Neural cell (in vitro differentiated cells): ENCODE measurements at regions not wholly inside any gene's neighbourhood (a gene's known extent, or its start where the extent isn't known, plus 50 kb on each side); places are given as distances from the start of the nearest gene placed in this dataset.

Source experiments
- H2AFZ ChIP-seq: fragments of 200-600, 300-800 bp; sonication (generic), shearing (Covaris generic); 2 replicates; pipeline ENCODE4 v1.6.0; 2014; ENCODE audit warnings: low read depth, mild to moderate bottlenecking, antibody characterized with exemption, low read length, moderate library complexity
- H3F3A ChIP-seq: fragments of 200-600 bp; shearing (Covaris generic); 2 replicates; pipeline ENCODE4 v1.6.1; 2016; ENCODE audit warnings: mild to moderate bottlenecking, moderate library complexity, mixed read lengths, antibody characterized with exemption, low read length; ENCODE audit not compliant: insufficient read depth, poor library complexity, severe bottlenecking
- H3K27ac ChIP-seq: fragments of 200-600, 300-800 bp; sonication (generic), shearing (Covaris generic); 2 replicates; pipeline ENCODE4 v1.5.1; 2014; ENCODE audit warnings: mild to moderate bottlenecking, low read length, moderate library complexity
- H3K27me3 ChIP-seq: fragments of 300-800, 200-600 bp; sonication (generic), shearing (Covaris generic); 2 replicates; pipeline ENCODE4 v1.6.0; 2014; ENCODE audit warnings: mild to moderate bottlenecking, low read depth, low read length, moderate library complexity; ENCODE audit not compliant: insufficient read depth
- H3K36me3 ChIP-seq: fragments of 300-800, 200-600 bp; sonication (generic), shearing (Covaris generic); 2 replicates; pipeline ENCODE4 v1.5.1; 2014; ENCODE audit warnings: mild to moderate bottlenecking, antibody characterized with exemption, low read length, moderate library complexity; ENCODE audit not compliant: insufficient read depth
- H3K4me2 ChIP-seq: fragments of 300-800, 200-600 bp; sonication (generic), shearing (Covaris generic); 2 replicates; pipeline ENCODE4 v1.6.0; 2014; ENCODE audit warnings: mild to moderate bottlenecking, low read length
- H3K4me3 ChIP-seq: fragments of 300-800, 200-600 bp; sonication (generic), shearing (Covaris generic); 2 replicates; pipeline ENCODE4 v1.5.1; 2014; ENCODE audit warnings: mild to moderate bottlenecking, low read length, moderate library complexity
- H3K79me2 ChIP-seq: fragments of 200-600 bp; shearing (Covaris generic); replicated peaks from 2 replicates; pipeline ENCODE4 v1.6.0; 2014; ENCODE audit warnings: mild to moderate bottlenecking, low read length, moderate library complexity; ENCODE audit not compliant: insufficient read depth
- H3K9ac ChIP-seq: fragments of 300-800, 200-600 bp; sonication (generic), shearing (Covaris generic); 2 replicates; pipeline ENCODE4 v1.6.1; 2016; ENCODE audit warnings: mild to moderate bottlenecking, low read length, mixed read lengths
- H3K9me2 ChIP-seq: fragments of 200-600 bp; shearing (Covaris generic); 2 replicates; pipeline ENCODE4 v1.6.1; 2016; ENCODE audit warnings: mild to moderate bottlenecking, low read length, mixed read lengths; ENCODE audit not compliant: insufficient read depth
- H3K9me3 ChIP-seq: fragments of 200-600, 300-800 bp; sonication (generic), shearing (Covaris generic); 2 replicates; pipeline ENCODE4 v1.6.1; 2016; ENCODE audit warnings: mild to moderate bottlenecking, mixed run types, low read length, moderate library complexity, mixed read lengths
- H4K20me1 ChIP-seq: fragments of 200-600 bp; shearing (Covaris generic); 2 replicates; pipeline ENCODE4 v1.6.1; 2016; ENCODE audit warnings: mild to moderate bottlenecking, mixed run types; ENCODE audit not compliant: insufficient read depth
- CTCF ChIP-seq: fragments of 450-650 bp; IDR thresholded peaks from 2 replicates; pipeline ENCODE4 v1.5.1; 2014; ENCODE audit warnings: antibody characterized with exemption, mild to moderate bottlenecking, moderate library complexity; ENCODE audit not compliant: poor library complexity, severe bottlenecking
- EP300 ChIP-seq: fragments of 450-650 bp; conservative IDR thresholded peaks from 2 replicates; pipeline ENCODE4 v1.6.1; 2014; ENCODE audit warnings: antibody characterized with exemption, mild to moderate bottlenecking, moderate library complexity; ENCODE audit not compliant: poor library complexity, severe bottlenecking
- EZH2 ChIP-seq: fragments of 200-600, 300-800 bp; shearing (Covaris generic), sonication (generic); IDR thresholded peaks from 2 replicates; pipeline ENCODE4 v1.6.1; 2014; ENCODE audit warnings: antibody characterized with exemption, low read length, borderline replicate concordance, mild to moderate bottlenecking; ENCODE audit not compliant: insufficient read depth, poor library complexity, severe bottlenecking
- MXI1 ChIP-seq: fragments of 450-650 bp; conservative IDR thresholded peaks from 2 replicates; pipeline ENCODE4 v1.6.1; 2014; ENCODE audit warnings: antibody characterized with exemption, mild to moderate bottlenecking; ENCODE audit not compliant: poor library complexity, severe bottlenecking
- POLR2AphosphoS5 ChIP-seq: IDR thresholded peaks from 2 replicates; pipeline ENCODE4 v1.6.1; 2012
- RAD21 ChIP-seq: fragments of 450-650 bp; conservative IDR thresholded peaks from 2 replicates; pipeline ENCODE4 v1.6.1; 2014; ENCODE audit warnings: antibody characterized with exemption, mild to moderate bottlenecking, moderate library complexity
- REST ChIP-seq: IDR thresholded peaks from 2 replicates; pipeline ENCODE4 v1.6.1; 2012; ENCODE audit warnings: borderline replicate concordance
- SMC3 ChIP-seq: fragments of 450-650 bp; conservative IDR thresholded peaks from 2 replicates; pipeline ENCODE4 v1.6.1; 2014; ENCODE audit warnings: antibody characterized with exemption, mild to moderate bottlenecking, moderate library complexity; ENCODE audit not compliant: poor library complexity
- TAF1 ChIP-seq: IDR thresholded peaks from 2 replicates; pipeline ENCODE4 v1.6.1; 2012; ENCODE audit warnings: low read depth

GRCh38 chr20:51284176-51284575 is 258.3 kb downstream of the NFATC2 start:
- Histone ChIP-seq H4K20me1 (no peaks in the 10 kb centered on the region), H3K4me2 (no peak overlapping the region), H3K27ac (no peak overlapping the region), H3K9ac (no peak overlapping the region), H3K9me3 (no peaks in the 10 kb centered on the region), H3K36me3 (no peaks in the 10 kb centered on the region), H3K4me3 (no peak overlapping the region), H3K27me3 (no peaks in the 10 kb centered on the region), H2AFZ (no peak overlapping the region), H3F3A (no peaks in the 10 kb centered on the region), H3K9me2 (no peaks in the 10 kb centered on the region), H3K79me2 (no peaks in the 10 kb centered on the region)
- TF ChIP-seq MXI1 (no peak), REST (no peak), TAF1 (no peak), RAD21 (no peak), CTCF (no peak), POLR2AphosphoS5 (no peak), EP300 (no peak), SMC3 (no peak), EZH2 (no peak)

- no peaks in the 10 kb centered on the region for H3F3A ChIP-seq
- no peaks in the 10 kb centered on the region for H3K9me2 ChIP-seq
- H3K27me3 ChIP-seq = no peaks in the 10 kb centered on the region
- no peak overlapping the region for H3K4me3 ChIP-seq
- H3K4me2 ChIP-seq = no peak overlapping the region
- no peak overlapping the region for H2AFZ ChIP-seq
- no peaks in the 10 kb centered on the region for H4K20me1 ChIP-seq
- H3K9ac ChIP-seq = no peak overlapping the region
- H3K9me3 ChIP-seq = no peaks in the 10 kb centered on the region
- no peaks in the 10 kb centered on the region for H3K36me3 ChIP-seq
- H3K79me2 ChIP-seq = no peaks in the 10 kb centered on the region
- no peak overlapping the region for H3K27ac ChIP-seq
- no peak for TF ChIP-seq EP300
- no peak for TF ChIP-seq MXI1
- TF ChIP-seq REST = no peak
- TF ChIP-seq TAF1 = no peak
- no peak for TF ChIP-seq RAD21
- no peak for TF ChIP-seq CTCF
- TF ChIP-seq SMC3 = no peak
- TF ChIP-seq EZH2 = no peak
- TF ChIP-seq POLR2AphosphoS5 = no peak
Measured at GRCh38 chr20:51281521-51281920, 258.6 kb upstream of the KCNG1 start.
